ENCODE measurements at regions not wholly inside any gene's neighbourhood (a gene's known extent, or its start where the extent isn't known, plus 50 kb on each side); places are given as distances from the start of the nearest gene placed in this dataset.
"Not testable (repeated sequence)": the region's sequence is repeated elsewhere in the genome, so short reads cannot be mapped to it uniquely, and the experiment has no call there.

- Histone ChIP-seq H3K36me3 (no peaks in the 10 kb centered on the region), H3K27ac (peak overlapping the region in 7 of 12 donors; percentile 59 to 94 (median 80)), H3K9me3 (peaks cover 0 to 5% (median 0%) of the 10 kb centered on the region in 12 donors), H3K4me3 (no peak overlapping the region), H3K4me1 (peaks cover 0 to 66% (median 39%) of the 10 kb centered on the region in 12 donors), H3K27me3 (no peaks in the 10 kb centered on the region)
- TF ChIP-seq CTCF (IDR thresholded peaks at IDR 0.05) (no peak), POLR2A (IDR thresholded peaks at IDR 0.05) (no peak)
- peak; percentile 72 to 93 (median 92) for ATAC-seq
- DNase-seq, result peak; percentile 78 to 87 (median 83)
- WGBS, 4 donors, result 71 to 76% (median 73%) methylated on average over 12 to 13 of the region's 13 CpGs
- intact Hi-C loops (cut with DNase I), result no loop called here
These were observed 57.9 kb upstream of the FMOD start for GRCh38 chr1:203408486-203409481.

GRCh38 chr1:203410182-203410900 lies 59.4 kb upstream of the FMOD start:
- peaks cover 0 to 56% (median 39%) of the 10 kb centered on the region in 12 donors for H3K4me1 ChIP-seq
- H3K27ac ChIP-seq, result peak overlapping the region in 5 of 12 donors; percentile 11 to 94 (median 82)
- H3K9me3 ChIP-seq, result peaks cover 0 to 5% (median 0%) of the 10 kb centered on the region in 12 donors
- WGBS, 4 donors, result 36 to 44% (median 38%) methylated on average over 7 of the region's 7 CpGs
- no peak overlapping the region for H3K4me3 ChIP-seq
- H3K27me3 ChIP-seq, result no peaks in the 10 kb centered on the region
- DNase-seq, result no peak
- intact Hi-C loops (cut with DNase I), result no loop called here
- H3K36me3 ChIP-seq, result no peaks in the 10 kb centered on the region
- ATAC-seq, result peak in 1 of 4 donors; percentile 20
- TF ChIP-seq POLR2A (IDR thresholded peaks at IDR 0.05) (no peak), CTCF (IDR thresholded peaks at IDR 0.05) (no peak)

- 83 to 92% (median 85%) methylated on average over 9 of the region's 9 CpGs for WGBS, 4 donors
- intact Hi-C loops (cut with DNase I), result not testable (repeated sequence)
These were observed 60.5 kb upstream of the FMOD start for GRCh38 chr1:203411431-203411830.

GRCh38 chr1:203419558-203419957 lies 56.0 kb upstream of the PRELP start:
- DNase-seq (no peak), ATAC-seq (no peak)
- intact Hi-C loops (cut with DNase I), result no loop called here
- no peaks in the 10 kb centered on the region for H3K9me3 ChIP-seq
- H3K4me3 ChIP-seq, result no peak overlapping the region
- no peaks in the 10 kb centered on the region for H3K36me3 ChIP-seq
- TF ChIP-seq POLR2A (IDR thresholded peaks at IDR 0.05) (no peak), CTCF (IDR thresholded peaks at IDR 0.05) (no peak)
- H3K27me3 ChIP-seq, result no peaks in the 10 kb centered on the region
- no peak overlapping the region for H3K27ac ChIP-seq
- peaks cover 0 to 5% (median 0%) of the 10 kb centered on the region in 12 donors for H3K4me1 ChIP-seq

More at GRCh38 chr1:203411431-203411830, 60.5 kb upstream of the FMOD start:
- not testable (repeated sequence) for H3K27ac ChIP-seq, H3K36me3 ChIP-seq, H3K27me3 ChIP-seq, ATAC-seq, H3K9me3 ChIP-seq, H3K4me3 ChIP-seq, DNase-seq
- H3K4me1 ChIP-seq, result peaks cover 0 to 47% (median 33%) of the 10 kb centered on the region in 12 donors
